NB4 (cell line): ENCODE measurements at regions not wholly inside any gene's neighbourhood (a gene's known extent, or its start where the extent isn't known, plus 50 kb on each side); places are given as distances from the start of the nearest gene placed in this dataset.

ENCODE experiments used
- DNase-seq: peaks from one replicate; pipeline ENCODE4 v3.0.0; 2010; ENCODE audit warnings: low read depth
- H3K4me3 ChIP-seq: one replicate; pipeline ENCODE4 v1.5.1; 2011; ENCODE audit warnings: mild to moderate bottlenecking, low read depth, low read length, moderate library complexity
- MYC ChIP-seq: IDR thresholded peaks from 2 replicates; pipeline ENCODE4 v1.6.1; 2011; ENCODE audit warnings: low read depth, low read length
- POLR2A ChIP-seq: IDR thresholded peaks from 2 replicates; pipeline ENCODE4 v1.6.1; 2011; ENCODE audit warnings: mild to moderate bottlenecking; ENCODE audit not compliant: insufficient read length; ENCODE audit errors: extremely low read depth
- TF ChIP-seq, protein P1 (sequence below): IDR thresholded peaks from one replicate; pipeline ENCODE4 v1.5.1; 2012; ENCODE audit warnings: low read depth, low read length
- TF ChIP-seq, protein P2 (sequence below): IDR thresholded peaks from 2 replicates; pipeline ENCODE4 v1.6.1; 2011; ENCODE audit warnings: low read depth, low read length

DNA sequence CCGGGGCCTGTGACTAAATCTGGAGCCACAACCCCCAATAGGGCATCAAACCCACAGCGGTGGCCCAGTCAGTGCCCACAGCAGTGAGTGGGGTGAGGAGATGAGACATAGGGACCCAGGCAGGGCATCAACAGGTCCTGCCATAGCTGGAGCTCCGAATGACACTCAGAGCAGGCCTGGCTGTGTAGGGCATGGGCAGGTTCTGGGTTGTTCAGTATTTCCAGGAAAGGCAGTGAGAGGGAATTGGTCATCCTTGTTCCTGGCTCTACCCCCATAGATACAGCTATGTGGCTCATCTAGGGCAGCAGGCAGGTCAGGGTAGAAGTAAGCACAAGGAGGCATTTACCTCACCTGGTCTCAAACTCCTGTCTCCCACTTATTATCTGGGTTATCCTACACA, 126.6 kb downstream of the BUD13 start:
- TF ChIP-seq POLR2A (no peak), MYC (no peak)
- TF ChIP-seq, protein P1, sequence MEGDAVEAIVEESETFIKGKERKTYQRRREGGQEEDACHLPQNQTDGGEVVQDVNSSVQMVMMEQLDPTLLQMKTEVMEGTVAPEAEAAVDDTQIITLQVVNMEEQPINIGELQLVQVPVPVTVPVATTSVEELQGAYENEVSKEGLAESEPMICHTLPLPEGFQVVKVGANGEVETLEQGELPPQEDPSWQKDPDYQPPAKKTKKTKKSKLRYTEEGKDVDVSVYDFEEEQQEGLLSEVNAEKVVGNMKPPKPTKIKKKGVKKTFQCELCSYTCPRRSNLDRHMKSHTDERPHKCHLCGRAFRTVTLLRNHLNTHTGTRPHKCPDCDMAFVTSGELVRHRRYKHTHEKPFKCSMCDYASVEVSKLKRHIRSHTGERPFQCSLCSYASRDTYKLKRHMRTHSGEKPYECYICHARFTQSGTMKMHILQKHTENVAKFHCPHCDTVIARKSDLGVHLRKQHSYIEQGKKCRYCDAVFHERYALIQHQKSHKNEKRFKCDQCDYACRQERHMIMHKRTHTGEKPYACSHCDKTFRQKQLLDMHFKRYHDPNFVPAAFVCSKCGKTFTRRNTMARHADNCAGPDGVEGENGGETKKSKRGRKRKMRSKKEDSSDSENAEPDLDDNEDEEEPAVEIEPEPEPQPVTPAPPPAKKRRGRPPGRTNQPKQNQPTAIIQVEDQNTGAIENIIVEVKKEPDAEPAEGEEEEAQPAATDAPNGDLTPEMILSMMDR, result no peak
- no peak overlapping the region for H3K4me3 ChIP-seq
- DNase-seq, result no peak

DNA sequence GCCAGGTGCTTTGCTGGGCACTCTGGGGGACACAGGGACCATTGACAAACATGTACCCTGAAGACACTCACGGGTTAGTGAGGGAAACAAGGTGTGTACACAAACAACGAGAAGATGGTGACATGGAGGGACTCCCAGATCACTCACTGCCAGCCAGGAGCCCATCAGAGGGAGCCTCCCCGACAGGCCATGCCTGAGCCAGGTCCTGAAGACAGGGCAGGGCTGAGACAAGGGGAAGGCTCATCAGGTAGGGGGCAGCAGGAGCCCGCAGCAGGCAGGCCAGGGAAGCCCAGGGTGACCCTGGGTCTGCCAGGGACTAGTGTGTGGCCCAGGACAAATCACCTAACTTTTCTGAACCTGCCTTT, 127.9 kb downstream of the BUD13 start:
- TF ChIP-seq, protein P2, sequence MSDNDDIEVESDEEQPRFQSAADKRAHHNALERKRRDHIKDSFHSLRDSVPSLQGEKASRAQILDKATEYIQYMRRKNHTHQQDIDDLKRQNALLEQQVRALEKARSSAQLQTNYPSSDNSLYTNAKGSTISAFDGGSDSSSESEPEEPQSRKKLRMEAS, result no peak
- no peak for TF ChIP-seq POLR2A
- no peak for TF ChIP-seq MYC
- TF ChIP-seq, protein P1, result no peak
- DNase-seq, result no peak

DNA sequence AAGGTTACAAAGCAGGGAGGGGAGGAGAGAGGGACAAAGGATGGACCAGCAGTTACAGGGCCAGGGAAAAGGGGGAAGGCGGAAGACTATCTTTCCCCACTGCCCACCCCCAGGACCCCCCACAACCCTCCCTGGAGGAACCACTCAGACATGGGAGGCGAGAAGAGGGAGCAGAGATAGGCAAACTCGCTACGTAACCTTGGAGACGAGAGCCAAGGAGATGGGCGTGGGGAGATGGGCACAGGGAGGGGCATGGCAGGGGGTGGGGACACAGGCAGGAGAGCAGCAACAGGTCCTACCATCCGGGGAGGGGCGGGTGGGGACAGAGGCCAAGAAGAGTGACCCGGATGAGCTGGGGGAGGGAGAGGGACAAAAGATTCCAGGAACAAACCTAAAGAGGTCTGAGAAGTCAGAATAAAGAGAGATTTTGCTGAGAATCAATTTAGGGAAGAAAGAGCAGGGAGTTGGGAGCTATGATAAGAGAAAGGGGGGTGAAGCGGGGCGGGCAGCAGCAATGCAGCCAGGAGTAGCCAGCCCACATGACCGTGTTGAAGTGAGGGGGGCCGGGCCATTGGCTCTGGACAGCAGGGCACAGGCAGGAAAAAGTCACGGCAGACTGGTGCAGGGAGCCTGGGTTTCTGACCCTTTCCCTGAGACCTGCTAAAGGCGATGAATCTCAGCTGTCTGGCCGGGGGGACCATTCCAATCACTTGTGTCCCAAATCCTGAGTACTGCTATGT, 128.4 kb downstream of the BUD13 start:
- TF ChIP-seq MYC (no peak), POLR2A (no peak)
- TF ChIP-seq, protein P2, result no peak
- TF ChIP-seq, protein P1, result no peak
- DNase-seq, result no peak

More for the DNA sequence above, 127.9 kb downstream of the BUD13 start:
- no peak overlapping the region for H3K4me3 ChIP-seq

DNA sequence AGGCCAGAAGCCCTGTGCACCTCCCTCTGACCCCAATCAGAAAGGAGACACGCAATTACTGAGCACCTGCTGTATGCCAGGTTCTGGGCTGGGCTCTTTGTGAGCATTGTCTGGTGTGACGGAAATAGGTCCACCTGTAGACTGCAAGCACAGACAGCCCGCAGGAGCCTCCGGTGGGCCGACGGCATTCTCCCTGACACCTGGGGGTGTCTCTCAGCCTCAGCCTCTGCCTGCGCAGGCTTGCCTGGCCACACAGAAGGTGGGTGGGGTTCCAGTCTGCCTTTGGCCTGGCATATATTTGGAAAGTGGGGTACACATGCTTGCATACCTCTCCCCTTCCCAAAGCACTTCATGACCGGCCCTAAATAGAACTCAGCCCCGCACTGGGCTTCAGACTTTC, 129.3 kb downstream of the BUD13 start:
- DNase-seq, result no peak
- no peak for TF ChIP-seq MYC
- no peak overlapping the region for H3K4me3 ChIP-seq

More for the DNA sequence above, 128.4 kb downstream of the BUD13 start:
- no peak overlapping the region for H3K4me3 ChIP-seq

DNA sequence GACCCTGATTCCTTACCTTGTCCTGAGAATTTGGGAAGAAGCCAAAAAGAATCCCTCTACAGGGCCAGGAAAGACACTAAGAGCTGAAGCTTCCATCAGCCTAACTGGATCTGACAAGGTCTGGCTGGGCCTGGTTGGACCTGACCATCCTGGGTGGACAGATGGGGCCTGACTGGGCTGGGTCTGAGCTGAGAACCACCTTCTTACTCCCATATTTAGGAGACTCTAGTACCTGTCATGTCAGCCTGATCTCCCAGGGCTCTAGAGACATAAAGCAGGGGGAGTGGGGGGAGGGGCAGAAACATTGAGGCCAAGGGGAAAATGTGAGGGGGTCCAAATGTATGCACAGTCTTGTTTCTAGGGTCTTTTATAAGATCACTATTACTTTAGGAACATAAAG, 129.9 kb downstream of the BUD13 start:
- TF ChIP-seq POLR2A, result no peak
- TF ChIP-seq, protein P1, result no peak
- no peak for DNase-seq
- no peak overlapping the region for H3K4me3 ChIP-seq

DNA sequence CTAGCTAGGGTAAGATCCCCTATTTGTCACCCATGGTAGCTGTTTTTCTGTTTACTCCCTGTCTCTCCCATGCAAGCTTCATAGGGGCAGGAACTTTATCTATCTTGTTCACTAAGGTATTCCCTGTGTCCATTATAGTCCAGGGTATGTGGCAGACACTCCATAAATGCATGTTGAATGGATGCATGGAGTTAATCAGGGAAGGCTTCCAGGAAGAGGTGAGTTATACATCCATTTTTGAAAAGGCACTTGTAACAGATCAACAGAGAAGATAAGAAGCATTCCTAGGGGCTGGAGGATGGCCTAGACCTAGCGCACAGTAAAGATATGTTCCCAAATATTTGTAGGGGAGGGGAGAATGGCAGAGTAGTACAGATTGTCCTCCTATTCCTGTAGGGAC, 130.3 kb downstream of the BUD13 start:
- no peak overlapping the region for H3K4me3 ChIP-seq
- DNase-seq, result no peak
- TF ChIP-seq POLR2A, result no peak
- TF ChIP-seq, protein P1, result no peak
- TF ChIP-seq, protein P2, result no peak
- no peak for TF ChIP-seq MYC
